ENCODE measurements at regions not wholly inside any gene's neighbourhood (a gene's known extent, or its start where the extent isn't known, plus 50 kb on each side); places are given as distances from the start of the nearest gene placed in this dataset.

GRCh38 chr21:40901691-40902090, 54.7 kb upstream of the DSCAM start:
- no peak for DNase-seq (ENCODE audit: low spot score)

- DNase-seq (ENCODE audit: low spot score), result no peak
These were observed 55.3 kb upstream of the DSCAM start for GRCh38 chr21:40902299-40902698.

- no peak for DNase-seq (ENCODE audit: low spot score)
These were observed 56.0 kb upstream of the DSCAM start for GRCh38 chr21:40902993-40903392.

- no peak for DNase-seq (ENCODE audit: low spot score)
These were observed 58.3 kb upstream of the DSCAM start for GRCh38 chr21:40905251-40905650.

- DNase-seq (ENCODE audit: low spot score), result no peak
These were observed 65.4 kb upstream of the DSCAM start for GRCh38 chr21:40912375-40912774.

- no peak for DNase-seq (ENCODE audit: low spot score)
These were observed 68.2 kb upstream of the DSCAM start for GRCh38 chr21:40915114-40915513.

GRCh38 chr21:40923407-40923806, 76.4 kb upstream of the DSCAM start:
- DNase-seq (ENCODE audit: low spot score), result no peak

- DNase-seq (ENCODE audit: low spot score), result no peak
These were observed 76.9 kb upstream of the DSCAM start for GRCh38 chr21:40923901-40924300.

GRCh38 chr21:40924641-40925040, 77.7 kb upstream of the DSCAM start:
- DNase-seq (ENCODE audit: low spot score), result no peak

GRCh38 chr21:40926238-40926637, 79.3 kb upstream of the DSCAM start:
- DNase-seq (ENCODE audit: low spot score), result no peak

- no peak for DNase-seq (ENCODE audit: low spot score)
These were observed 82.9 kb upstream of the DSCAM start for GRCh38 chr21:40929833-40930232.

- DNase-seq (ENCODE audit: low spot score), result no peak
These were observed 84.2 kb upstream of the DSCAM start for GRCh38 chr21:40931197-40931596.

GRCh38 chr21:40936178-40936577, 89.2 kb upstream of the DSCAM start:
- DNase-seq (ENCODE audit: low spot score), result no peak

GRCh38 chr21:40936771-40937261, 89.9 kb upstream of the DSCAM start:
- DNase-seq (ENCODE audit: low spot score), result no peak

- no peak for DNase-seq (ENCODE audit: low spot score)
These were observed 91.1 kb upstream of the DSCAM start for GRCh38 chr21:40938078-40938477.

- no peak for DNase-seq (ENCODE audit: low spot score)
These were observed 91.7 kb upstream of the DSCAM start for GRCh38 chr21:40938611-40939010.

- DNase-seq (ENCODE audit: low spot score), result no peak
These were observed 100.8 kb upstream of the DSCAM start for GRCh38 chr21:40947713-40948112.

- DNase-seq (ENCODE audit: low spot score), result no peak
These were observed 104.0 kb upstream of the DSCAM start for GRCh38 chr21:40950970-40951369.

- no peak for DNase-seq (ENCODE audit: low spot score)
These were observed 105.8 kb upstream of the DSCAM start for GRCh38 chr21:40952551-40953323.

- DNase-seq (ENCODE audit: low spot score), result no peak
These were observed 117.7 kb upstream of the DSCAM start for GRCh38 chr21:40964691-40965090.

- DNase-seq (ENCODE audit: low spot score), result no peak
These were observed 120.8 kb upstream of the DSCAM start for GRCh38 chr21:40967771-40968170.

- DNase-seq (ENCODE audit: low spot score), result no peak
These were observed 125.2 kb upstream of the DSCAM start for GRCh38 chr21:40972151-40972550.

- DNase-seq (ENCODE audit: low spot score), result no peak
These were observed 129.5 kb upstream of the DSCAM start for GRCh38 chr21:40976198-40977109.

All from mucosa of gallbladder (tissue), 1 donor.